Liver (tissue), 8 donors: ENCODE measurements at regions not wholly inside any gene's neighbourhood (a gene's known extent, or its start where the extent isn't known, plus 50 kb on each side); places are given as distances from the start of the nearest gene placed in this dataset.
"Not testable (repeated sequence)": the region's sequence is repeated elsewhere in the genome, so short reads cannot be mapped to it uniquely, and the experiment has no call there.

Experiments used
- DNase-seq: peaks from one replicate; pipeline ENCODE4 v3.0.0-alpha.2; 2017; ENCODE audit warnings: low spot score
- H3K27ac ChIP-seq, 2 donors: one replicate each; pipeline ENCODE4 v1.7.0; 2013; ENCODE audit warnings: inconsistent platforms in 2 of 2, low read length in 2 of 2, control low read depth in 1 of 2, low read depth in 1 of 2, mild to moderate bottlenecking in 1 of 2
- H3K27me3 ChIP-seq, 4 donors: one replicate each; pipeline versions ENCODE4 v1.6.1 to v1.7.0; 2013; ENCODE audit warnings: low read length in 3 of 4, inconsistent platforms in 1 of 4, mild to moderate bottlenecking in 1 of 4, moderate library complexity in 1 of 4; ENCODE audit not compliant: control insufficient read depth in 4 of 4, insufficient read depth in 4 of 4
- H3K36me3 ChIP-seq, 4 donors: one replicate each; pipeline versions ENCODE4 v1.6.1 to v1.7.0; 2013; ENCODE audit warnings: low read length in 3 of 4, mild to moderate bottlenecking in 3 of 4, low read depth in 1 of 4, moderate library complexity in 1 of 4; ENCODE audit not compliant: control insufficient read depth in 4 of 4, insufficient read depth in 3 of 4
- H3K4me1 ChIP-seq, 4 donors: one replicate each; pipeline versions ENCODE4 v1.6.1 to v1.7.0; 2013; ENCODE audit warnings: low read length in 3 of 4, mild to moderate bottlenecking in 3 of 4, moderate library complexity in 1 of 4; ENCODE audit not compliant: control insufficient read depth in 4 of 4, insufficient read depth in 4 of 4
- H3K4me3 ChIP-seq, 3 donors: one replicate each; pipeline versions ENCODE4 v1.6.1 to v1.7.0; 2013; ENCODE audit warnings: low read length in 3 of 3, control low read depth in 1 of 3, low read depth in 1 of 3, mild to moderate bottlenecking in 1 of 3
- H3K9ac ChIP-seq, 2 donors: one replicate each; pipeline ENCODE4 v1.7.0; 2013; ENCODE audit warnings: low read length in 2 of 2, mild to moderate bottlenecking in 2 of 2, moderate library complexity in 2 of 2, control low read depth in 1 of 2, low read depth in 1 of 2
- H3K9me3 ChIP-seq, 4 donors: one replicate each; pipeline versions ENCODE4 v1.6.1 to v1.7.0; 2013; ENCODE audit warnings: low read length in 3 of 4; ENCODE audit not compliant: control insufficient read depth in 4 of 4
- EGR1 ChIP-seq, 2 donors: IDR thresholded peaks; 2 replicates each; pipeline ENCODE4 v1.6.1; 2016 to 2018; ENCODE audit warnings: antibody characterized with exemption in 2 of 2, low read depth in 2 of 2
- FOXA1 ChIP-seq: IDR thresholded peaks from 2 replicates; pipeline ENCODE4 v1.6.1; 2016; ENCODE audit warnings: antibody characterized with exemption
- FOXA2 ChIP-seq: IDR thresholded peaks from 2 replicates; pipeline ENCODE4 v1.6.1; 2016; ENCODE audit warnings: antibody characterized with exemption
- HNF4A ChIP-seq, 2 donors: conservative IDR thresholded peaks; 2 replicates each; pipeline ENCODE4 v1.6.1; 2016; ENCODE audit warnings: antibody characterized with exemption in 2 of 2, mild to moderate bottlenecking in 2 of 2
- NR2F2 ChIP-seq: IDR thresholded peaks from 2 replicates; pipeline ENCODE4 v1.6.1; 2016; ENCODE audit warnings: antibody characterized with exemption
- SP1 ChIP-seq: IDR thresholded peaks from 2 replicates; pipeline ENCODE4 v1.6.1; 2018; ENCODE audit warnings: antibody characterized with exemption, mild to moderate bottlenecking
- WGBS: extraction: QIAGEN DNeasy Blood & Tissue Kit; methylation state at CpG from one replicate; pipeline ENCODE4 v1.1.7; 2013; 5-methylcytosine and 5-hydroxymethylcytosine counted together
- TF ChIP-seq, protein P1 (sequence below): fragments of 150-350 bp; IDR thresholded peaks from 2 replicates; pipeline ENCODE4 v1.5.1; 2017; ENCODE audit warnings: improper control_type of control experiment, low read depth, low read length; ENCODE audit not compliant: missing input control
- TF ChIP-seq, protein P2 (sequence below): IDR thresholded peaks from 2 replicates; pipeline ENCODE4 v1.6.1; 2016; ENCODE audit warnings: antibody characterized with exemption, mild to moderate bottlenecking
- TF ChIP-seq, protein P3 (sequence below): IDR thresholded peaks from 2 replicates; pipeline ENCODE4 v1.6.1; 2016; ENCODE audit warnings: antibody characterized with exemption
- TF ChIP-seq, protein P4 (sequence below): IDR thresholded peaks from 2 replicates; pipeline ENCODE4 v1.6.1; 2016; ENCODE audit warnings: antibody characterized with exemption
- donor health status: healthy.
- donor health status: healthy.
- donor health status: healthy.
- donor health status: healthy.
- donor health status: healthy.

DNA sequence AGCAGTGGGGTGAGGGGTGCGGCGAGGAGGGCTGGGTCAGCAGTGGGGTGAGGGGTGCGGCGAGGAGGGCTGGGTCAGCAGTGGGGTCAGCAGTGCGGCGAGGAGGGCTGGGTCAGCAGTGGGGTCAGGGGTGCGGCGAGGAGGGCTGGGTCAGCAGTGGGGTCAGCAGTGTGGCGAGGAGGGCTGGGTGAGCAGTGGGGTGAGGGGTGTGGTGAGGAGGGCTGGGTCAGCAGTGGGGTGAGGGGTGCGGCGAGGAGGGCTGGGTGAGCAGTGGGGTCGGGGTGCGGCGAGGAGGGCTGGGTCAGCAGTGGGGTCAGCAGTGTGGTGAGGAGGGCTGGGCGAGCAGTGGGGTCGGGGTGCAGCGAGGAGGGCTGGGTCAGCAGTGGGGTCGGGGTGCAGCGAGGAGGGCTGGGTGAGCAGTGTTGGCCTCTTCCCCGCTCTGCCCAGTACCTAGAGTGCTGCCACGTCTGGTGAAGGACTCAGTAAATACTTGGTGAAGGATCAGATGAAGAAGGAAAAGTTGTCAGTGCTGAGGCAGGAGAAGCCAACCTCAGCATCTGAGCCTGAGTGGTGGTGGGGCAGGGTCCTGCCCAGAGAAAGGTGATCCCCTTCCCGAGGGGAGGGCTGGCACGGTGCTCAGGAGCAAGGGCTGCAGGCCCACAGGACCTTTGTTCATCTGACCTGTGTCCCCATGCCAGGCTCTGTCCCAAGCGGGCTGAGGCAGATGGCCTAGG is 93.9 kb downstream of the METRNL start:
- H3K4me1 ChIP-seq: peaks cover 0 to 21% (median 13%) of the 10 kb centered on the region in 4 donors
- H3K27ac ChIP-seq, H3K4me3 ChIP-seq, H3K27me3 ChIP-seq, H3K36me3 ChIP-seq, H3K9me3 ChIP-seq, H3K9ac ChIP-seq: not testable (repeated sequence)
- 86% methylated on average over 24 of the region's 24 CpGs for WGBS
- peak in 1 of 2 donors; percentile 28 for TF ChIP-seq HNF4A (conservative IDR thresholded peaks at IDR 0.05)
- DNase-seq: peak; percentile 23

DNA sequence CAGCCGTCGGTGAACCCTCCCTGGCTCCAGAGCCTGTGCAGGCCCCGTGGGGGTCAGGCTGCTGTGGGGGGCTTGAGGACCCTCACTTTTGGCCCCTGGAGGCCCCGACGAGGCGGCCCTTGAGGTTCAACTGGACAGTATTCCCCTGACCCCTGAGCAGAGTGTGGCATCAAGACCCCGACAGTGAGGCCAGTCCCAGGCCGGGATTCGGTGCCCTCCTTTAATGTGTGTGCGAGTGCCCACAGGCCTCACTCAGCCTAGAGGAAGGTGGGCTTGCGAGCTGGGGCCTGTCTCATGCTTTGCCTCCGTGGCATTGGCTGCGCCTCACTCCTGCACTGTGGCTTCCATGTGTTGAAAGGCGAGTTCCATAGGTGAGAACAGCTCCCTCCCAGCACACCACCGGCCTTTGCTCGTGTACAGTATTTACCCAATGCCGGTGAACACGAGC is 94.5 kb downstream of the METRNL start:
- H3K27ac ChIP-seq: no peak overlapping the region
- H3K4me3 ChIP-seq: no peak overlapping the region
- no peak overlapping the region for H3K9ac ChIP-seq
- 75% methylated on average over 18 of the region's 18 CpGs for WGBS
- TF ChIP-seq EGR1 (IDR thresholded peaks at IDR 0.05; ENCODE audit: low read depth in 2 of 2): no peak
- H3K36me3 ChIP-seq: no peaks in the 10 kb centered on the region
- H3K27me3 ChIP-seq: no peaks in the 10 kb centered on the region
- H3K4me1 ChIP-seq: peaks cover 0 to 21% (median 13%) of the 10 kb centered on the region in 4 donors
- H3K9me3 ChIP-seq: no peaks in the 10 kb centered on the region
- peak; percentile 32 for DNase-seq

DNA sequence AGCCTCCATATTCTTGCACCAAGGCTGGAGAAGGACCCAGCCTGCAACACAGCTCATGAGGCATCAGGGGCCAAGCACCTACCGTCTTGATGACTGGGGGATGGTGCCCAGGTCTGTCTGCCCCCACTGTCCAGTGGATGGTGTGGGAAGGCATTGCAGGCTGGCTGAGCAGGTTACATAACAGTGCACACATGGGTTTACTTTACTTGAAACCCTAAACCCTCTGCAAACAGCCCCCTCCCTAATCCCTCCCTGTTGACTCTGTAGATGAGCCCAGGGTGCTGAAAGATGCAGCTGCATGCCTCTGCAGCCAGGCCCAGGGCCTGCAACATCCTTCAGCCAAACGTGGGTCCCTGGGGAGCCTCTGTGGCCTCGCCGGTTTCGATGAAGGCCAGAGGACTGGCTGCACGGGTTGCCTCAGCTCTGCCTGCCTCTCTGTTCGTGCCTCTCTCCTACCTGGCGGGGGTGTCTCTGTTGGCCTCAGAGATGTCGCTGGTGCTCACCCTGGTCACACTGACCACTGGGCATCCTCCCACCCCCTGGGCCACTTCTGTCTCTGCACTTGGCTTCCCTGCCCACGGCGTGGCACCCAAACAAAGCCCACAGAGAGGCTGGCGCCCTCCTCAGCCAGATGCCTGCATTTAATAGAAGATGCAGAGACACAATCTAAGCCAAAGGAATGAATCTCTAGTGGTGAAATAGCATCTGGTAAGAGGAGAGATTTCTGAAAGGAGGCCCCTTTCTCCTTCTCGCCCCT is 95.1 kb downstream of the METRNL start:
- no peaks in the 10 kb centered on the region for H3K9me3 ChIP-seq
- WGBS: 70% methylated on average over 13 of the region's 13 CpGs
- no peak overlapping the region for H3K27ac ChIP-seq
- no peak overlapping the region for H3K9ac ChIP-seq
- H3K27me3 ChIP-seq: no peaks in the 10 kb centered on the region
- no peak overlapping the region for H3K4me3 ChIP-seq
- H3K36me3 ChIP-seq: no peaks in the 10 kb centered on the region
- TF ChIP-seq, protein P1, sequence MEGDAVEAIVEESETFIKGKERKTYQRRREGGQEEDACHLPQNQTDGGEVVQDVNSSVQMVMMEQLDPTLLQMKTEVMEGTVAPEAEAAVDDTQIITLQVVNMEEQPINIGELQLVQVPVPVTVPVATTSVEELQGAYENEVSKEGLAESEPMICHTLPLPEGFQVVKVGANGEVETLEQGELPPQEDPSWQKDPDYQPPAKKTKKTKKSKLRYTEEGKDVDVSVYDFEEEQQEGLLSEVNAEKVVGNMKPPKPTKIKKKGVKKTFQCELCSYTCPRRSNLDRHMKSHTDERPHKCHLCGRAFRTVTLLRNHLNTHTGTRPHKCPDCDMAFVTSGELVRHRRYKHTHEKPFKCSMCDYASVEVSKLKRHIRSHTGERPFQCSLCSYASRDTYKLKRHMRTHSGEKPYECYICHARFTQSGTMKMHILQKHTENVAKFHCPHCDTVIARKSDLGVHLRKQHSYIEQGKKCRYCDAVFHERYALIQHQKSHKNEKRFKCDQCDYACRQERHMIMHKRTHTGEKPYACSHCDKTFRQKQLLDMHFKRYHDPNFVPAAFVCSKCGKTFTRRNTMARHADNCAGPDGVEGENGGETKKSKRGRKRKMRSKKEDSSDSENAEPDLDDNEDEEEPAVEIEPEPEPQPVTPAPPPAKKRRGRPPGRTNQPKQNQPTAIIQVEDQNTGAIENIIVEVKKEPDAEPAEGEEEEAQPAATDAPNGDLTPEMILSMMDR: peak; percentile 6
- TF ChIP-seq FOXA2 (peak; percentile 62), HNF4A (conservative IDR thresholded peaks at IDR 0.05) (no peak), FOXA1 (peak; percentile 31), SP1 (no peak), EGR1 (IDR thresholded peaks at IDR 0.05; ENCODE audit: low read depth in 2 of 2) (no peak), NR2F2 (no peak)
- TF ChIP-seq, protein P2, sequence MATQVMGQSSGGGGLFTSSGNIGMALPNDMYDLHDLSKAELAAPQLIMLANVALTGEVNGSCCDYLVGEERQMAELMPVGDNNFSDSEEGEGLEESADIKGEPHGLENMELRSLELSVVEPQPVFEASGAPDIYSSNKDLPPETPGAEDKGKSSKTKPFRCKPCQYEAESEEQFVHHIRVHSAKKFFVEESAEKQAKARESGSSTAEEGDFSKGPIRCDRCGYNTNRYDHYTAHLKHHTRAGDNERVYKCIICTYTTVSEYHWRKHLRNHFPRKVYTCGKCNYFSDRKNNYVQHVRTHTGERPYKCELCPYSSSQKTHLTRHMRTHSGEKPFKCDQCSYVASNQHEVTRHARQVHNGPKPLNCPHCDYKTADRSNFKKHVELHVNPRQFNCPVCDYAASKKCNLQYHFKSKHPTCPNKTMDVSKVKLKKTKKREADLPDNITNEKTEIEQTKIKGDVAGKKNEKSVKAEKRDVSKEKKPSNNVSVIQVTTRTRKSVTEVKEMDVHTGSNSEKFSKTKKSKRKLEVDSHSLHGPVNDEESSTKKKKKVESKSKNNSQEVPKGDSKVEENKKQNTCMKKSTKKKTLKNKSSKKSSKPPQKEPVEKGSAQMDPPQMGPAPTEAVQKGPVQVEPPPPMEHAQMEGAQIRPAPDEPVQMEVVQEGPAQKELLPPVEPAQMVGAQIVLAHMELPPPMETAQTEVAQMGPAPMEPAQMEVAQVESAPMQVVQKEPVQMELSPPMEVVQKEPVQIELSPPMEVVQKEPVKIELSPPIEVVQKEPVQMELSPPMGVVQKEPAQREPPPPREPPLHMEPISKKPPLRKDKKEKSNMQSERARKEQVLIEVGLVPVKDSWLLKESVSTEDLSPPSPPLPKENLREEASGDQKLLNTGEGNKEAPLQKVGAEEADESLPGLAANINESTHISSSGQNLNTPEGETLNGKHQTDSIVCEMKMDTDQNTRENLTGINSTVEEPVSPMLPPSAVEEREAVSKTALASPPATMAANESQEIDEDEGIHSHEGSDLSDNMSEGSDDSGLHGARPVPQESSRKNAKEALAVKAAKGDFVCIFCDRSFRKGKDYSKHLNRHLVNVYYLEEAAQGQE: no peak
- TF ChIP-seq, protein P3, sequence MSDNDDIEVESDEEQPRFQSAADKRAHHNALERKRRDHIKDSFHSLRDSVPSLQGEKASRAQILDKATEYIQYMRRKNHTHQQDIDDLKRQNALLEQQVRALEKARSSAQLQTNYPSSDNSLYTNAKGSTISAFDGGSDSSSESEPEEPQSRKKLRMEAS: no peak
- TF ChIP-seq, protein P4, sequence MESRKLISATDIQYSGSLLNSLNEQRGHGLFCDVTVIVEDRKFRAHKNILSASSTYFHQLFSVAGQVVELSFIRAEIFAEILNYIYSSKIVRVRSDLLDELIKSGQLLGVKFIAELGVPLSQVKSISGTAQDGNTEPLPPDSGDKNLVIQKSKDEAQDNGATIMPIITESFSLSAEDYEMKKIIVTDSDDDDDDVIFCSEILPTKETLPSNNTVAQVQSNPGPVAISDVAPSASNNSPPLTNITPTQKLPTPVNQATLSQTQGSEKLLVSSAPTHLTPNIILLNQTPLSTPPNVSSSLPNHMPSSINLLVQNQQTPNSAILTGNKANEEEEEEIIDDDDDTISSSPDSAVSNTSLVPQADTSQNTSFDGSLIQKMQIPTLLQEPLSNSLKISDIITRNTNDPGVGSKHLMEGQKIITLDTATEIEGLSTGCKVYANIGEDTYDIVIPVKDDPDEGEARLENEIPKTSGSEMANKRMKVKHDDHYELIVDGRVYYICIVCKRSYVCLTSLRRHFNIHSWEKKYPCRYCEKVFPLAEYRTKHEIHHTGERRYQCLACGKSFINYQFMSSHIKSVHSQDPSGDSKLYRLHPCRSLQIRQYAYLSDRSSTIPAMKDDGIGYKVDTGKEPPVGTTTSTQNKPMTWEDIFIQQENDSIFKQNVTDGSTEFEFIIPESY: no peak
- peak; percentile 43 for DNase-seq
- H3K4me1 ChIP-seq: peaks cover 0 to 21% (median 13%) of the 10 kb centered on the region in 4 donors
